ENCODE measurements at regions not wholly inside any gene's neighbourhood (a gene's known extent, or its start where the extent isn't known, plus 50 kb on each side); places are given as distances from the start of the nearest gene placed in this dataset.

- TF ChIP-seq CTCF (IDR thresholded peaks at IDR 0.05 in 2 of 3, conservative IDR thresholded peaks at IDR 0.05 in 1 of 3; ENCODE audit: borderline replicate concordance in 1 of 3, insufficient read depth in 1 of 3, low read depth in 2 of 3, low read length in 2 of 3) (no peak), EZH2phosphoT487 (IDR thresholded peaks at IDR 0.05; ENCODE audit: borderline replicate concordance) (no peak), POLR2AphosphoS5 (IDR thresholded peaks at IDR 0.05; ENCODE audit: low read depth, low read length) (no peak), RAD21 (IDR thresholded peaks at IDR 0.05; ENCODE audit: low read depth) (no peak), YY1 (IDR thresholded peaks at IDR 0.05; ENCODE audit: extremely low read depth, insufficient replicate concordance, low read depth, low read length) (no peak)
Measured at GRCh38 chr12:24133384-24133783, 183.9 kb upstream of the SOX5 start.

Data from HCT116 (cell line).